Smooth muscle cell (in vitro differentiated cells): ENCODE measurements at regions not wholly inside any gene's neighbourhood (a gene's known extent, or its start where the extent isn't known, plus 50 kb on each side); places are given as distances from the start of the nearest gene placed in this dataset.

Experiments
- DNase-seq: peaks from one replicate; lab custom pipeline; 2025; ENCODE audit not compliant: unreplicated experiment; lab: John Stamatoyannopoulos, UW
- H2AFZ ChIP-seq: fragments of 200-600 bp; sonication (generic); 2 replicates; pipeline ENCODE4 v1.6.0; 2016; ENCODE audit warnings: antibody characterized with exemption, low read depth, mild to moderate bottlenecking
- H3F3A ChIP-seq: fragments of 200-600 bp; sonication (generic); 2 replicates; pipeline ENCODE4 v1.6.0; 2017; ENCODE audit warnings: antibody characterized with exemption, low read depth
- H3K27ac ChIP-seq: fragments of 200-600 bp; sonication (generic); 2 replicates; pipeline ENCODE4 v1.5.1; 2016; ENCODE audit warnings: low read depth, mild to moderate bottlenecking
- H3K27me3 ChIP-seq: fragments of 200-600 bp; sonication (generic); 2 replicates; pipeline ENCODE4 v1.6.1; 2016; ENCODE audit warnings: low read depth, mild to moderate bottlenecking
- H3K36me3 ChIP-seq: fragments of 200-600 bp; sonication (generic); 2 replicates; pipeline ENCODE4 v1.5.1; 2016; ENCODE audit warnings: low read depth
- H3K4me1 ChIP-seq: fragments of 200-600 bp; sonication (generic); 2 replicates; pipeline ENCODE4 v1.5.1; 2016; ENCODE audit warnings: low read depth
- H3K4me2 ChIP-seq: fragments of 200-600 bp; sonication (generic); 2 replicates; pipeline ENCODE4 v1.6.0; 2016; ENCODE audit warnings: mild to moderate bottlenecking
- H3K4me3 ChIP-seq: fragments of 200-600 bp; sonication (generic); 2 replicates; pipeline ENCODE4 v1.5.1; 2016; ENCODE audit warnings: mild to moderate bottlenecking
- H3K79me2 ChIP-seq: fragments of 200-600 bp; sonication (generic); 2 replicates; pipeline ENCODE4 v1.6.0; 2016; ENCODE audit warnings: low read depth, mild to moderate bottlenecking
- H3K9ac ChIP-seq: fragments of 200-600 bp; sonication (generic); 2 replicates; pipeline ENCODE4 v1.6.0; 2016; ENCODE audit warnings: low read depth
- H3K9me3 ChIP-seq: fragments of 200-600 bp; sonication (generic); replicated peaks from 2 replicates; pipeline ENCODE4 v1.5.1; 2016; ENCODE audit warnings: low read depth
- H4K20me1 ChIP-seq: fragments of 200-600 bp; sonication (generic); 2 replicates; pipeline ENCODE4 v1.6.0; 2016; ENCODE audit warnings: low read depth
- CTCF ChIP-seq: fragments of 200-600 bp; sonication (generic); IDR thresholded peaks from 2 replicates; pipeline ENCODE4 v1.5.1; 2017; ENCODE audit warnings: borderline replicate concordance, mild to moderate bottlenecking, antibody characterized with exemption; ENCODE audit not compliant: insufficient read depth, poor library complexity, severe bottlenecking
- WGBS: methylation state at CpG from one replicate; pipeline ENCODE4 v1.1.7; 2016; ENCODE audit warnings: low lambda C conversion rate; 5-methylcytosine and 5-hydroxymethylcytosine counted together

DNA sequence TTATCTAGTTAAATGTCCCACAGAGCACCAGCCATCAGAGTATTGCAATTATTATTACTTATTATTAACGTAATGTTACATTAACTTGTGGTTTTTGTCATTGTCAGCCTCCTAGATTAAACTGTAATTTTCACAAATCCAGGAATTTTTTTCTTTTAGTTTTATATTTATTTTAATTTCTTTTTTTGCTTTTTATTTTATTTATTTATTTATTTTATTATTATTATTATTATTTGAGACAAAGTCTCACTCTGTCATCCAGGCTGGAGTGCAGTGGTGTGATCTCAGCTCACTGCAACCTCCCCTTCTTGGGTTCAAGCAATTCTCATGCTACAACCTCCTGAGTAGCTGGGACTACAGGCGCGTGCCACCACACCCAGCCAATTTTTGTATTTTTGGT, 202.9 kb upstream of the LUZP2 start:
- H3K27me3 ChIP-seq = no peaks in the 10 kb centered on the region
- no peak overlapping the region for H3K9ac ChIP-seq
- H3K9me3 ChIP-seq = no peaks in the 10 kb centered on the region
- 97% methylated on average over 3 of the region's 3 CpGs for WGBS
- H3K27ac ChIP-seq = no peak overlapping the region
- H3K4me3 ChIP-seq = no peak overlapping the region
- no peaks in the 10 kb centered on the region for H3K79me2 ChIP-seq
- TF ChIP-seq CTCF = no peak
- H3K4me2 ChIP-seq = no peak overlapping the region
- H3K36me3 ChIP-seq = no peaks in the 10 kb centered on the region
- no peak for DNase-seq
- no peaks in the 10 kb centered on the region for H3F3A ChIP-seq
- H4K20me1 ChIP-seq = no peaks in the 10 kb centered on the region
- H2AFZ ChIP-seq = no peak overlapping the region
- no peaks in the 10 kb centered on the region for H3K4me1 ChIP-seq

DNA sequence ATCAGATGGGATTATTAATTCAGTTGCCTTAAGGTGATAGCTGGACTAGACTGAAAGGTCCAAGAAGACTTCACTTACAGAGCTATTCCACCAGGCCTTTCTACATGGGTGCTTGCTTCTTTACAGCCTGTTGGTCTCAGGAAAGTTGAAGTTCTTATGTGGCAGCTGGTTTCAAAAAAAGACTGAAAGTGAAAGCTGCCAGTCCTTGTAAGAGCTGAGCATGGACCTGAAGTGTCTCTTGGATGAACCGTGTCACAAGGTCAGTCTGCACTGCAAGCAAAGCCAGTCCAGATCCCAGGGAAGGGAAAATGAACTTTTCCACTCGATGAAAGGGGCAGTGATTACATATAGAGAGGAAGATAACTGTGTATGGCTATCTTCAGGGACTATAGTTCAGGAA, 201.5 kb upstream of the LUZP2 start:
- Histone ChIP-seq H3K27ac (no peak overlapping the region), H3K9me3 (no peaks in the 10 kb centered on the region), H3F3A (no peaks in the 10 kb centered on the region), H2AFZ (peak overlapping the region; percentile 12), H4K20me1 (no peaks in the 10 kb centered on the region), H3K4me1 (no peaks in the 10 kb centered on the region), H3K9ac (no peak overlapping the region), H3K4me3 (no peak overlapping the region), H3K4me2 (no peak overlapping the region), H3K36me3 (no peaks in the 10 kb centered on the region), H3K79me2 (no peaks in the 10 kb centered on the region), H3K27me3 (no peaks in the 10 kb centered on the region)
- WGBS = 93% methylated on average over 2 of the region's 2 CpGs
- TF ChIP-seq CTCF = no peak
- no peak for DNase-seq

DNA sequence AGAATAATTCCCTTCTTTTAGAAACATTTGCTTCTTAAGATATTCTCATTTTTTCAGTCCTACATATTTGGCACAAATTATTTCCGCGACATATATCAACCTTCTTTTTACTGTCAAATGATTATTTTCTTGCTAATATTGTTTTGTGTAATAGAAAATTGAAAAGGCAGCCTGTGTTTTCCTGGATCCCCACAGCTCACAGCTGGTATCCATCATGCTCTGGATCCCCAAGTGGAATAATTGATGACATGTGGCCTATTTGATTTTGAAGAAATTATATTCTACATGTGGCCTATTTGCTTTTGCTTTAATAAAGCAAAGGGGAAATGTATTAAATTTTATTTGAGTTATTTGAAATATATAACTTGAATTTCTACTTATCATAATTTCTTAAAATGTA, 199.4 kb upstream of the LUZP2 start:
- WGBS = 97% methylated on average over 2 of the region's 2 CpGs
- H3F3A ChIP-seq = no peaks in the 10 kb centered on the region
- H3K27ac ChIP-seq = no peak overlapping the region
- no peak overlapping the region for H2AFZ ChIP-seq
- no peak overlapping the region for H3K9ac ChIP-seq
- no peaks in the 10 kb centered on the region for H3K36me3 ChIP-seq
- no peaks in the 10 kb centered on the region for H3K79me2 ChIP-seq
- DNase-seq = no peak
- TF ChIP-seq CTCF = no peak
- H3K27me3 ChIP-seq = no peaks in the 10 kb centered on the region
- no peaks in the 10 kb centered on the region for H4K20me1 ChIP-seq
- no peaks in the 10 kb centered on the region for H3K9me3 ChIP-seq
- H3K4me2 ChIP-seq = no peak overlapping the region
- H3K4me3 ChIP-seq = no peak overlapping the region
- no peaks in the 10 kb centered on the region for H3K4me1 ChIP-seq

DNA sequence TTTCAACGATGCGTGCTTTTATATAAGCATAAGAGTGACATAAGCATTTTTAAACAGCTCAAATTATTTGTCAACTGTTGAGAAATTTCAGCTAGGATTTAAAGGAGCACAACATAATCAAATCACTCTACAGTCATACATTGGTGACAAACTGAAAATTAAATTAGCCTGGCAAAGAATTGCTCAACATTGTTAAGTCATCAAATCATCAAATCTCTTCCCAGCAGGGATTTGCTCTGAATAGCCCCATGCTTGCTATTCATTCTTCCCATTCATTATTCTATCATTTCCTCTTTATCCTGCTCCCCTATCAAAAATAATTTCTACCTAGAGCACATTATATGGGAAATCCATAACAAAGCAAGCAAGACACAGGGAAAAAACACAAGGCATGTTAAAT, 198.7 kb upstream of the LUZP2 start:
- H3K27ac ChIP-seq = no peak overlapping the region
- H4K20me1 ChIP-seq = no peaks in the 10 kb centered on the region
- H3K9me3 ChIP-seq = no peaks in the 10 kb centered on the region
- no peak for TF ChIP-seq CTCF
- no peak overlapping the region for H3K4me2 ChIP-seq
- no peaks in the 10 kb centered on the region for H3K36me3 ChIP-seq
- no peaks in the 10 kb centered on the region for H3K27me3 ChIP-seq
- no peaks in the 10 kb centered on the region for H3K4me1 ChIP-seq
- H3F3A ChIP-seq = no peaks in the 10 kb centered on the region
- no peak for DNase-seq
- no peak overlapping the region for H3K4me3 ChIP-seq
- H3K9ac ChIP-seq = no peak overlapping the region
- H2AFZ ChIP-seq = no peak overlapping the region
- H3K79me2 ChIP-seq = no peaks in the 10 kb centered on the region
- 100% methylated on average over 2 of the region's 2 CpGs for WGBS
